Hematopoietic multipotent progenitor cell (in vitro differentiated cells): ENCODE measurements at regions not wholly inside any gene's neighbourhood (a gene's known extent, or its start where the extent isn't known, plus 50 kb on each side); places are given as distances from the start of the nearest gene placed in this dataset.

Experiments
- DNase-seq, 3 donors: peaks; one replicate each; pipeline ENCODE4 v3.0.0-alpha.2; 2011 to 2015; ENCODE audit warnings: low read depth in 2 of 3, low spot score in 2 of 3

DNA sequence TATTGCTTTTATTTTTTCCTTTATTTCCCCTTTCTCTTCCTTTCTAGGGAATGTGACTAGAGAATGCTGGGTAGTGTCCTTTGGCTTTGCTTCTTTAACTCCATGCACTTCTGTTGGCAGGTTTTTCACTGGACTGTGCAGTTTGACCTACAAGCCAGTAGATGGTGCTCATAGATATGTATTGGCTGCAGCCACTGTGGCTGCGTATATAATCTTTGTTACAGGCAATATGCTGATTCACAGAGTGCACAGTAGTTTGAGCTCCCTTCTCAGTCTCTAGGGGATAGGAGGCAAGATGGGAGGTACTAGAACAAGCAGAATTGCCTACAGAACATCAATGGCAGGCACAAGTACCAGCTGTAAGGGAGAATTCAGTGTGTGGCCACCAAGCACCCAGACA lies 503.5 kb downstream of the LRFN5 start:
- peak in 1 of 3 donors; percentile 3 for DNase-seq

DNA sequence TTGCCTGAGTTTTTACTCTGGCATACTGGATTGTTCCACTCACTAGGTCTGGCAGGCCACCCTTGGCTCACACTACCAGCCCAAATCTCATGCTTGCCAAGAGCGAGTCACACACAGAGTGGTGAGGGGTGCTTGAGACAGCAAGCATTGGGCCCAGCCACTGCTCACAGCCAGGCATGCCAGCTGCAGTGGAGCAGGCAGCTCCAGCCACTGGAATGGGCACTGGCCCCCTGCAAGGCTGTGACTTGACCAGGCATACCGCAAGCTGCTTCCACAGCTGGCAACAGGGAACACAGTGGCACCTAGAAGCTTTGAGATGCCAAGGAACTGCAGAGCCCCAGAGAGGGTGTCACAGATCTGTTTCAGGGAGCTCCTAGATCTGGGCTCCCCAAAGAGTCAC lies 488.5 kb downstream of the LRFN5 start:
- no peak for DNase-seq

DNA sequence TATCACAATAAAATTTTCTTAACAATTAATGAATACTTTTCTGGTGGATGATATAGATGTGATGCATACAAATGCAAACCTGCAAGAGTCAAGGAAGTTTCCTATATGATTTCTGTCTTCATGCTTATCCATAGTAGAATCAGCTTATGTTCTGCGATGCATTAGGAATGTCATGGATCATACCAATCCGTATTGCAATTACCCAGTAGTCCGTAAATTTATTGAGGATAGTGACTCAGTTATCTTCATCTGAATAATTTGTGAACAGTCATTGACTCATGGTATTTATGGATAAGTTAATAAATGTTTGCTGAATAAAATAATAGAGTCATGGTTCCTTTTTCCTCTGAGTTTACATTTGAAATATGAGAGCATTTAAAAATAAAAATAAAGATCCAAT lies 483.4 kb downstream of the LRFN5 start:
- DNase-seq: no peak

DNA sequence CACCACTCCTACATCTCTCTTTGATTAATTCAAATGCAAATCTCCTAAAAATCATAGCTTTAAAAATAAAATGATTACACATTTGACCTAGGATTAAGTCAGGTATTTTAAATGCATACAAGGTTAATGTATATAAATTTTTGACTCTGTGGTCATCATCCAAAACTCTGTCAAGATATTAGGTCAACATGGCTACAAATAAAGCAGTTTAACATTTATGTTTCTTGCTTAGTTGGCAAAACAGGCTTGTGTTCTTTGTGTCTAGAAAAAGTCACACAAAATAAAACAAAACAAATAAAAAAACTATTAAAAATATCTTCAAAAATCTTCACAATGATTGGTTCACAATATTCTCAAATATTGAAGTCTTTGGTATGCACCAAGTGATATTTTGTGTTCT lies 473.2 kb downstream of the LRFN5 start:
- no peak for DNase-seq

DNA sequence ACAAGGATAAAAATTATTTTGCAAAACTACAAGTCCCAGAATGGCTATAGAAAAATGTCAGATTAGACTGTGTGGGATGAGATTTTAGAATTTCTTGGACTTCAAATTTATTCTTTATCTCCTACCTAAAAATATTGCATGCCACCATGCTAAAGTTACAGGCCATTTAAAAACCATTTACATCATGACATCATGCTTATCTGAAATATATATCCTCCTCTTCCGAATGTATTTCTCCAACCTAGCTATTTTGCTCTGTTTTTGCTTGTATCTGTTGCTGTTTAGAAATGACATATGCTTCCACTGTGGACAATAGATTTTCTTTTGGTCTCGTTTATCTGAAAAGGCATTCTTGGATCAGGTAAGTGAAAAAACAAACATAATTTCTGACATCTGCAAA lies 471.7 kb downstream of the LRFN5 start:
- no peak for DNase-seq

DNA sequence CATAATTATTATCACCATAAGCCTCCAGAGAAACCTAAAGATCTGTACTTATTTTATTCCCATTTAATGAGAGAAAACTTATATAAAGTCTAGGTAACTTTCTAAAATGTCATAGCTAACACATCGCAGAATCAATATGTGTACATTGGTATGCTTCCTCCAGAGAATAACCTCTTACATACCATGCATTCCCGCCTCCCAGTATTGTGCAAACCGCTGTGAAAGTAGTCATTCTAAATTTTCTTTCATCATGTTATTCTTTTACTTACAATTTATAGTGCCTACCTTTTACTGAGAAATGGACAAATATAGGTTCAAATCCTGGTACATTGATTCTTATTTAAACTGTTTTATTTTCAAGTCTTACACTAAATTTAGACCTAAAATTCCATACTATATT lies 463.4 kb downstream of the LRFN5 start:
- DNase-seq: no peak

DNA sequence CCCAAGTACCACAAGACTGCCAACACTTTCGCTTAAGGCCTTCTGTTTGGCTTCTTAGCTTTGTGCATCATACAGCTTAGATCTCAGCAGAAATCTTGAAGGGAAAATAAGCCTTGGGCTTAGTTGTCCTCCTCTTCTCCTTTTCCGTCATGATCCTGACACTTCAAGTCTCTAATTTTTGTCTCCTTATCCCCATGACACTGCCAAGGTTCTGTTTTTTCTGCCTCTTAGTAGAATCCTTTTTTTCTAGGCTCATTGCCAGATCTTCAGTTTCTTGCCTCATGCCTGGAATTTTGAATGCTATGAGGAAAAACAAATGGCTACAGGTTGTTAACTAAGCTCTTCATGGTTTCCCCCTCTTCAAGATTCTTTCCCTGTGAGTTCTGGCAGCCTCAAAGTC lies 450.4 kb downstream of the LRFN5 start:
- no peak for DNase-seq

DNA sequence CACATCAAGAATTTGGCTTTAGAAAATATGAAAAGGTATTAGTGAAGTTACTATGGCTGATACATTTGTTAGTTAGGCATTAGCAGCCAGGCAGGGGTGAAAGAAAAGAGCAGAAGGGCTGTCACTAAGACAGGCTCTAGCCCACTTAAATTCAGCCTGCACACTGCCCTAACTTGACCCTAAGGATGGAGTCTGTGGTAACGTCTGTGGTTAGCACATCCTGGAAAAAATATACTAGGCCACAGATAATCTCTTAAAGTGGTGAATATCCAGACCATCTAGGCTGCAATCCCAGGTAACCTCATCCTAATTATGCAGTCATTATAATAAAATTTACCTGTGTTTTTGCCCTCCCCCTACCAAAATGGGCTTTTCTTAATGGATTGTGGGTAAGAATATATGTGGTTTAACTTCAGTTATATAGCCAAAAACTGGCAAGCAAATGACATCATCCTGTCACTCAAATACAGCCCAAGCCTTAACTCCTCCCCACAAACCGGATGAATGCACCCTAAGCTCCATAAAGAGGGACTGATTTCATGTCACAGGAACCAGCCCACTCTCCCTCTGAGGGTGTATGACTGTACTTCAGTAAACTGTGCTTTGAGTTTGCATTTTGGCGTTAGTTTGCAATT lies 440.9 kb downstream of the LRFN5 start:
- no peak for DNase-seq

DNA sequence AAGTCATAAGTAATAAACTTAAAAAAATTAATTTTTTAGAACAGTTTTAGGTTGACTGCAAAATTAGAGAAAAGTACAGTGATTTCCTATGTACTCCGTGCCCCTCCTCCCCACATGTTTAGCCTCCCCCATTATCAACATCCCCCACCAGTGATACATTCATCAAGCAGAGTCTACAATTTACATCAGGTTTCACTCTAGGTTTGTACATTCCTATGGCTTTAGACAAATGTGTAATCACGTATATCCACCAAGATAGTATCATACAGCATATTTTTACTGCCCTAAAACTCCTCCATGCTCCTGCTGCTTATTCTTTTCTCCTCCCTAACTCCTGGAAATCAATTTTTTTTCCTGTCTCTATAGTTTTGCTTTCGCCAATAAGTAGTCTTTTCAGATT lies 438.7 kb downstream of the LRFN5 start:
- DNase-seq: no peak

DNA sequence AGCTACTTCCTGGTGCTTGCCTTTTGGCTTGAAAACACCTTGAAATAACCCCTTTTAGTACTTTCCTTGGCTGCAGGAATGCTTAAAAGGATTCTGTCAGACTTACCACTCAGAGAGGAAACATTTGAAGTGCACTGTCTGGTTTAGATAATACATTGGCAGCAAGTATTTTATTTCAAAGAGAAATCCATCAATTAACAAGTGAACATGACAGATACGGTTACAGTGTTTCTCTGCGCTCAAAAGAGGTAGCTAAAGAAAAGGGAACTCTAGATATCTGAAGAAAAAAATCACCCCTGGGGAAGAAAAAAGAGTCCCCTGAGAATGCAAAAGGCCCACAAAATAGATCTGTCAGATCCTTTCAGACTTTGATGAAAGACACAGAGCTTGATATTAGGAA lies 421.9 kb downstream of the LRFN5 start:
- no peak for DNase-seq

DNA sequence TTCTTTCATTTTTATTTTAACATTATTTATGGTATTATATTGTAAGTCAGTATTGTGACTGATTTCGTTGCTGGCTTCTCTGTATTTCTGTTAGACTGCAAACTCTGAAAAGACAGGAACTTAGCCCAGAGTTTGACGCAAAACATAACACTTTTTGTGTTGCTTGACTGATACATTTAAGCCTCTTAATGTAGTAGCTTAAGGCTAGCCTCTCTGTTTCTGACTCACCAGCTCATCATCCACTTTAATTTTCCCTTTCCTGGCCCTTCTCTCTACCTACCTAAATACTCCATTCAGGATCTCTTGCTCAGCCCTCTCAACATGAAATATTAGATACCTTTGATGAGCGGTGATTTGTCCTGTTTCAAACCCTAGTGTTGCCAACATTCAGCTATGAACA lies 420.6 kb downstream of the LRFN5 start:
- no peak for DNase-seq

DNA sequence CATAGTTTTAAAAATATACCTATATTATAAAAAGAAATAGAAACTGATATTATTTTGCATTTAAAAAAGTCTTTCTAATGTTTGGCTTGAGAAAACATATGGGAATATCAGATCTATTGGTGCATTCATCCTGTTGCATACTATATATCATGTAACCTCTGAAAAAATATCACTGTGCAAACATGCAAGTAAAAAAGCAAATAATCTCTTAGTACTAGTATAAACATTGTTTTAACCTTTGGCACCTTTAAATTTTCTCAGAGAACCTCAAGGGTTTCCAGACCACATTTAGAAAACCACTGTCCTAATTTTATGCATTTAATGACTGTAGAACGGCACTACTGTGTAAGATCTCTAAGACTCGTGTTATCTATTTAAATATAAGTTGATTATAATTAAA lies 416.8 kb downstream of the LRFN5 start:
- DNase-seq: no peak

DNA sequence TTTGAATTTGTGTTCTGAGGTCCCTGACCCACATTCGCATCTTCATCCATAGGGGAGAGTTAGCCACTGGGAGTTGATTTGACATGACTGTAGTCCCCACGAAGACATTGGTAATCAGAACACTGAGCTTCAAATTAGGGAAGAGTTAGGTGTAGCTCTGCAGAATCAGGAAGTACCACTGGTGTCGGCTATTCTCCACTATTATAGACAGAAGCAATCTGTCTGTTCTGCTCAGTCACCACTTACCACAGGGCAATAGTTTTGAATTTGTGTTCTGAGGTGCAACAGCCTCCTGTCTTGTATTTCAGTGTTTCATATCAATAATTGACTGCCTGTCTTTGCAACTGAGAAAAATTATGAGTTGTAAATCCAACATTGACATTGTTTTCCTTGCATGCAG lies 407.6 kb downstream of the LRFN5 start:
- no peak for DNase-seq

DNA sequence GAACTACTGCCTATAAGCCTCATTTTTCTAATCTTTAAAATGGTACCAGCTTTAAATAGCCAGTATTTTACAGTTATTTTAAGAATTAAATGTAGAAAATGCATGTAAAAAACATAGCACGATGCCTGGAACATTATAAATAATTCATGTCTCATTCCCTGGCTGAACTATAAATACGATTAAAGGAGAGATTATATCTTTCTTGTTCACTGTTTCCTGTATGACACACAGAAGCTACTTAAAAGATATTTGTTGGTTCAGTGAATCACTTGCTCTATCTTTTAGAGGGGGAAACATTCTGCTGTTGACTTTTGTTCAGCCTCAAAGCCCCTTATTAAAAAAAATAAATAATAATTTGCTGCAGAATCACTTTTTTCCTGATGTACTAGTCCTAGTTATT lies 406.9 kb downstream of the LRFN5 start:
- DNase-seq: no peak

DNA sequence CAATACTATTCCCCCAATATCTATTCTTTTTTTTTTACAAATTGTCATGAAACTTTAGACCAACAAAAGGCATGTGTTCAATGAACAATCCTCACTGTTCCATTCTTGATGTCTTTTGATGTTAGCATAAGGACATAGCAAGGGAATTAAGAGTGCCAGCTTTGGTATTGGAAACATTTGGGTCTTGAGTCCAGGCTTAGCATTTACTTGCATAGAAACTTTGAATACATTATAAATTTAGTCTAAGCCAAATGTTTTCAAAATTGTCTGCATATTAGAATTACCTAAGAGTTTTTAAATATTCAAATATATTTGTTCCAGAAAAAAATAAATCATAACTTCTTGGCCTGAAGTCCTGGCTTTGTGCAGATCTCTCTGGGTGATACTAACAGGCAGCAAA lies 406.5 kb downstream of the LRFN5 start:
- DNase-seq: no peak

DNA sequence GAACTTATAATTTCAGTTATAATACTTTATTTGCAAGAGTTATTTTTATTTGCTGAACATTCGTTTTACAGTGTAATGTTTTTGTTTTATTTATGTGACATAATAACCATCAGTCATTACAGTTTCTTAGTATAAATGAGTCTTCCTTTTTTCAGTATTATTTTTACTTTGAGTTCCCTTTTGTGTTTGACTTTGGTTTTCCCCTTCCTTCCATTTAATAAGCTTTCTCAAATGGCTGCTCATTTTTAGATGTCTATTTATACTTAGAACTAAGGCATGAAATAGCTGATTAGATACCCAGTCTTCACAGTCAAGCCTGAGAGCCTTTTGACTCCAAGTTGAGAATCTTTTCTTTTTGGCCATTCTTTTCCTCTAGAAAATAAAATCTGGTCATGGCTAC lies 404.5 kb downstream of the LRFN5 start:
- no peak for DNase-seq

DNA sequence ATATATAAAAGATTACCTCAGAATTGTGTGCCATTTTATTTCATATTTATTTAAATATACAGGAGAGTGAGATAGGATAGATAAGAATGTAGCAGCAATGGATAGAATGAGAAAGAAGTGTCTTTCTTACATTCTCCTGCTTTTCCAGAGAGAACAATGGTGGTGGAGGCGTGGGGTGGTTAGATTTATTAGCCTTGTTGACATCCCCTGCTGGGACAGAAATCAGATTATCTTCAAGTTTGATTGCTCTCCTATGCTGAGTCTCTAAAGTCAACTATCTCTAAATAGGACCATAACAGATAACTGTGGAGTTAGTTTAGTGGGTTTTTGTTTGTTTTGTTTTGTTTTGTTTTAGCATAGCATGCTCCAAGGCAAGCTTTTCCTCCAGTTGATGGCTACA lies 397.6 kb downstream of the LRFN5 start:
- DNase-seq: no peak

DNA sequence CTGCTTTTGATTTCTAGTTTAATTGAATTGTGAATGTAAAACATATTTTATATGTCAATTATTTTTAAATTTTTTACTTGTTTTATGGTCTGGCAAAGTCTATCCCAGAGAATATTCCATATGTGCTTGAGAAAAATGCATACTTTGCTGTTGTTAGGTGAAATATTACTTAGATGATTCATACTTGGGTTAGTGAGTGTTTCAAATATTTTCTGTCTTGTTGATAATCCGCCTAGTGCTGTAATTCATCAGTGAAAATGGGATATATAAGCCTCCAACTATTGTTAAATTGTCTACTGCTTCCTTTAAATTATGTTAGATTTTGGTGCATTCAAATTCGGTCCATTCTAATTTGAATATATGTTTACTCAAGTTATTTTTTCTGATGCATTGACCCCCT lies 395.5 kb downstream of the LRFN5 start:
- no peak for DNase-seq

DNA sequence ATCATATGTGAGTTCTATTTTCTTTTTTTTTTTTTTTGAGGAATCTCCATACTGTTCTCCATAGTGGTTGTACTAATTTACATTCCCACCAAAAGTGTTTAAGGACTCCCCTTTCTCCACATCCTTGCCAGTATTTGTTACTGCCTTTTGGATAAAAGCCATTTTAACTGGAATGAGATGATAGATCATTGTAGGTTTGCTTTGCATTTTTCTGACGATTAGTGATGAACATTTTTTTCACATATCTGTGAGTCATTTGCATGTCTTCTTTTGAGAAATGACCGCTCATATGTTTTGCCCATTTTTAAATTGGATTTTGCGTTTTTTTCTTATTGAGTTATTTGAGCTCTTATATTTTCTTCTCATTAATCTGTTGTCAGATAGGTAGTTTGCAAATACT lies 394.8 kb downstream of the LRFN5 start:
- DNase-seq: no peak

DNA sequence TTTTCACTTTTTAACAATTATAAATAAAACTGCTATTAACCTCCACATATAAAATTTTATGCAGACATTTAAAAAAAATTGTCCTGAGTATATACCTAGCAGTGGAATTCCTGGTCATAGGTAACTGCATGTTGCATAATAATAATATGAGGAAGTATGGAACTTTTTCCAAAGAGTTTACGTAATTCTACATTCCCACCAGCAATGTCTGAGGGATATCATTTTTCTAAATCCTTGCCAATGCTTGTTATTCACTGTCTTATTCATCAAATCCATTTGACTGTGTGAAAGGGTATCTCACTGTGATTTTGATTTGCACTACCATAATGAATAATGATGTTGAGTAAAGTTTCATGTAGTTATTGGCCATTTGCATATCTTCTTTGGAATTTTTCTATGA lies 393.8 kb downstream of the LRFN5 start:
- no peak for DNase-seq

DNA sequence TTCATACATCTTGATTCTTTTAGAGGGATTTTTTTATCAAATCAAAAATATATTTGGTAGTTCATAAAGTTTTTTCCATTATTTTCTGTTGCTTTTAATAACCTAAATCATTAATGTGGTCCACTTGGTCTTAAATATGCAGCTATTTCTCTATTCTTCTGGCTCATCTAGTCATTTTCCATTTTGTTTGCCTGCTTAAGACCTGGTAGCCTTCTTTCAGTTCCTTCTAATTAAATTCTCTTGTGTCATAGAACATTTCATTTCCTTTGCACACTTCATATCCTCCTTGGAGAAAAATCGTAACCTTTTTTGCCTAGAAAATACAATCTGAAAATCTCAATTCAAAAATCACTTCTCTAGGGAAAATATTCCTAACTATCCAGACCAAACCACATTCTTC lies 387.0 kb downstream of the LRFN5 start:
- DNase-seq: no peak

DNA sequence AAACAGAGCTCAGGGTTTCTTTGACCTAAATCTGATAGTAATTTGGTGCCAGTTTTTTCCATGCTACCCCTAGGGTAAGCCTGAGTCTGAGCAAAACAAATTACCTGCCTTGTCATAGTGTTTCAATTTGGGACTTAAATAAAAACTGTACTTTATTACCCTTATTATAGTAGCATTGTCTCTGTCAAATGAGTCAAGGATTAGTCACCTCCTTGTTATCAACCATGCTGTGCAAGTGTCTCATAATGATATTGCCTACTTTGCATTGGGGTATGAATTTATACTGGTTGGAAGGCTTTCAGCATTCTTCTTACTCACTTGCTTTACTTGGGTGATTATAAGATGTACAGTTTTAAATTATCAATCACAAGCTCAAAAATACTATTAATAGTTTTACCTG lies 380.0 kb downstream of the LRFN5 start:
- no peak for DNase-seq

DNA sequence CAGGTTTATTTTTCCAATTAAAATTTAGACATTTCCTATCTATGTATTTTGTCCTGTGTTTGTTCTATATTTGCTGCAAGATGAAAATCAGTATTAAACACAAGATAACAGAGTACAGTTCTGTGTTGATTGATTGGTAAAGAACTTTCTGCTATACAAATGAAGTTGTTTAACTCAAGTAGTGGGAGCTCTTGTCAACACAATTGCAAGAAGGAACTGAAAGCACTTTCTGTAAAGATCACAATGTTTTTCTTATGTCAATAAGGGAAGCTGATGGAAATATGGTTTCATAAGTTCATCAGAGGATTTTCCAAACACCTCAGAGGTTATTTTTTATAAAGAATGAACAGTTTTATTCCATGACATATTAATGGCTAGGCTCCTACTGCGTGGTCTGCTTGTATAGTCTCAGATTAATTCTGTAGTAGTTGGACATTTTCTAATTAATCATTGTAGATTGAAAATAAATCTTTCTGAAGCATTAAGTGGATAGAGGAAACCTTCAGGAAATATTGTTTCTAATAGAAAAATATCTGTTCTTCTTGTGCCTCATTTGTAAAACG lies 379.5 kb downstream of the LRFN5 start:
- DNase-seq: no peak
